HepG2 (cell line): ENCODE measurements at regions not wholly inside any gene's neighbourhood (a gene's known extent, or its start where the extent isn't known, plus 50 kb on each side); places are given as distances from the start of the nearest gene placed in this dataset.

Experiments used
- ATAC-seq: fragments of 200-7000 bp; cut with Tn5 transposase; 3 replicates; pipeline ENCODE4 v1.9.1; 2020; ENCODE audit warnings: mild to moderate bottlenecking, moderate library complexity
- BruUV-seq: library from RNA; stranded (reverse); fragments of 400-500 nt; replicated peaks from 2 replicates; lab custom pipeline; 2021; lab: Mats Ljungman, UMichigan
- CTCF ChIA-PET: fragments of 300-600 bp; formaldehyde crosslinking; extraction: SDS; loops from one replicate; lab custom pipeline; 2021; ENCODE audit warnings: low total read pairs, inconsistent platforms, low intra/inter-chr PET ratio; lab: Yijun Ruan, JAX
- POLR2A ChIA-PET: fragments of 350-600 bp; sonication (Branson Sonifier 250); formaldehyde crosslinking; loops from one replicate; lab custom pipeline; 2020; ENCODE audit warnings: antibody characterized with exemption, inconsistent platforms; lab: Yijun Ruan, JAX
- DNase-seq: peaks from one replicate; pipeline ENCODE4 v3.0.0-alpha.2; 2015; ENCODE audit warnings: low spot score
- FAIRE-seq: peaks from 3 replicates; lab custom pipeline; 2011; peaks lifted over from hg19 to GRCh38; lab: Jason Lieb, UNC
- H2AFZ ChIP-seq: one replicate; pipeline ENCODE4 v1.6.1; 2011; ENCODE audit warnings: low read length, inconsistent platforms
- H3K27ac ChIP-seq: fragments of 300-600 bp; 3 replicates; pipeline ENCODE4 v1.8.0; 2011; ENCODE audit warnings: mixed run types, mild to moderate bottlenecking, mixed read lengths, low read length, inconsistent platforms; ENCODE audit not compliant: insufficient read depth; ENCODE audit errors: extremely low read length
- H3K27me3 ChIP-seq, 2 experiments: fragments of 200-600 bp in 1 of 2; 2 replicates in 1 of 2; 3 replicates in 1 of 2; pipeline versions ENCODE4 v1.6.0 to v1.8.0; 2011; ENCODE audit warnings: low read length in 2 of 2, mild to moderate bottlenecking in 2 of 2, moderate library complexity in 2 of 2, inconsistent platforms in 1 of 2; ENCODE audit not compliant: insufficient read depth in 2 of 2, control insufficient read depth in 1 of 2
- H3K36me3 ChIP-seq, 2 experiments: fragments of 200-600 bp in 1 of 2; replicated peaks in 1 of 2; 2 replicates in 1 of 2; 3 replicates in 1 of 2; pipeline versions ENCODE4 v1.5.1 to v1.8.0; 2011; ENCODE audit warnings: low read length in 2 of 2, inconsistent platforms in 1 of 2; ENCODE audit not compliant: insufficient read depth in 2 of 2, control insufficient read depth in 1 of 2
- H3K4me1 ChIP-seq: 2 replicates; pipeline ENCODE4 v1.5.1; 2012; ENCODE audit warnings: low read length, inconsistent platforms; ENCODE audit not compliant: insufficient read depth
- H3K4me2 ChIP-seq: 2 replicates; pipeline ENCODE4 v1.6.0; 2011; ENCODE audit warnings: low read depth, low read length, inconsistent platforms
- H3K4me3 ChIP-seq, 3 experiments: fragments of 200-600 bp in 1 of 3; sonication (generic), shearing (Covaris generic) in 1 of 3; replicated peaks in 1 of 3; 2 replicates each; pipeline ENCODE4 v1.5.1; 2011 to 2016; ENCODE audit warnings: low read length in 3 of 3, inconsistent platforms in 2 of 3, low read depth in 2 of 3, mild to moderate bottlenecking in 2 of 3, control low read depth in 1 of 3, mixed read lengths in 1 of 3; ENCODE audit not compliant: insufficient read depth in 1 of 3
- H3K79me2 ChIP-seq: one replicate; pipeline ENCODE4 v1.6.1; 2011; ENCODE audit warnings: low read length, inconsistent platforms; ENCODE audit not compliant: insufficient read depth
- H3K9ac ChIP-seq: 2 replicates; pipeline ENCODE4 v1.6.0; 2011; ENCODE audit warnings: mild to moderate bottlenecking, low read depth, low read length, inconsistent platforms; ENCODE audit not compliant: insufficient read depth
- H3K9me3 ChIP-seq: 2 replicates; pipeline ENCODE4 v1.5.1; 2012; ENCODE audit warnings: mild to moderate bottlenecking, low read length
- H4K20me1 ChIP-seq: 2 replicates; pipeline ENCODE4 v1.6.0; 2011; ENCODE audit warnings: inconsistent platforms, mild to moderate bottlenecking, low read length, moderate library complexity; ENCODE audit not compliant: insufficient read depth
- CENPT ChIP-seq: sonication (generic); formaldehyde crosslinking; IDR thresholded peaks from 2 replicates; pipeline ENCODE4 v1.8.0; 2022; ENCODE audit warnings: low read depth, mild to moderate bottlenecking, moderate library complexity, missing genetic modification reagents
- ELF3 ChIP-seq: IDR thresholded peaks from 2 replicates; pipeline ENCODE4 v1.6.1; 2016; ENCODE audit warnings: missing genetic modification reagents, missing compliant biosample characterization
- FOXC1 ChIP-seq: sonication (generic); formaldehyde crosslinking; IDR thresholded peaks from 2 replicates; pipeline ENCODE4 v1.8.0; 2022; ENCODE audit warnings: mild to moderate bottlenecking, missing genetic modification reagents, borderline replicate concordance
- JDP2 ChIP-seq: sonication (generic); formaldehyde crosslinking; IDR thresholded peaks from 2 replicates; pipeline ENCODE4 v1.8.1; 2022; ENCODE audit warnings: missing genetic modification reagents, borderline replicate concordance
- KDM5B ChIP-seq: sonication (generic); formaldehyde crosslinking; IDR thresholded peaks from 2 replicates; pipeline ENCODE4 v1.4.0; 2020; ENCODE audit warnings: missing genetic modification reagents, mild to moderate bottlenecking, borderline replicate concordance
- NCOA1 ChIP-seq: sonication (generic); formaldehyde crosslinking; IDR thresholded peaks from 2 replicates; pipeline ENCODE4 v1.9.0; 2021; ENCODE audit warnings: missing genetic modification reagents
- POGK ChIP-seq: sonication (generic); formaldehyde crosslinking; conservative IDR thresholded peaks from 2 replicates; pipeline ENCODE4 v1.8.0; 2022; ENCODE audit warnings: mild to moderate bottlenecking, moderate library complexity, missing genetic modification reagents
- POLR2AphosphoS5 ChIP-seq: IDR thresholded peaks from 2 replicates; pipeline ENCODE4 v1.6.1; 2012; ENCODE audit warnings: low read depth, low read length
- RNF219 ChIP-seq: sonication (generic); formaldehyde crosslinking; IDR thresholded peaks from 2 replicates; pipeline ENCODE4 v1.5.0; 2020; ENCODE audit warnings: mild to moderate bottlenecking, missing genetic modification reagents
- ZEB1 ChIP-seq: IDR thresholded peaks from 2 replicates; pipeline ENCODE4 v1.6.1; 2012; ENCODE audit warnings: mild to moderate bottlenecking, low read depth, inconsistent platforms; ENCODE audit not compliant: insufficient replicate concordance
- ZNF225 ChIP-seq: sonication (generic); formaldehyde crosslinking; IDR thresholded peaks from 2 replicates; pipeline ENCODE4 v1.4.0; 2020; ENCODE audit warnings: mild to moderate bottlenecking, missing genetic modification reagents
- ZNF343 ChIP-seq: sonication (generic); formaldehyde crosslinking; IDR thresholded peaks from 2 replicates; pipeline ENCODE4 v1.4.0; 2020; ENCODE audit warnings: mild to moderate bottlenecking, missing genetic modification reagents
- ZNF672 ChIP-seq: sonication (generic); formaldehyde crosslinking; IDR thresholded peaks from 2 replicates; pipeline ENCODE4 v1.8.1; 2022; ENCODE audit warnings: missing genetic modification reagents
- ZNF687 ChIP-seq: sonication (generic); formaldehyde crosslinking; IDR thresholded peaks from 2 replicates; pipeline ENCODE4 v1.5.1; 2020; ENCODE audit warnings: mild to moderate bottlenecking, missing genetic modification reagents, moderate library complexity
- ZNF784 ChIP-seq: sonication (generic); formaldehyde crosslinking; IDR thresholded peaks from 2 replicates; pipeline ENCODE4 v1.5.1; 2020; ENCODE audit warnings: missing genetic modification reagents, mild to moderate bottlenecking, borderline replicate concordance
- ZNF788 ChIP-seq: sonication (generic); formaldehyde crosslinking; IDR thresholded peaks from 2 replicates; pipeline ENCODE4 v1.5.0; 2020; ENCODE audit warnings: mild to moderate bottlenecking, missing genetic modification reagents, borderline replicate concordance
- WGBS: methylation state at CpG from one replicate; pipeline ENCODE4 v1.1.6; 2017; ENCODE audit warnings: low lambda C conversion rate; 5-methylcytosine and 5-hydroxymethylcytosine counted together
- in situ Hi-C: cut with HindIII; loops from 2 replicates; pipeline ENCODE4 v1.10.0; 2017; ENCODE audit warnings: low pct_unique_long_range_greater_than_20kb; ENCODE audit not compliant: extremely low pct_ligation_motif_present
- intact Hi-C: fragments of 100-400 bp; cut with micrococcal nuclease; formaldehyde crosslinking; loops from one replicate; pipeline ENCODE4 v1.10.0; 2022; ENCODE audit not compliant: unreplicated experiment

- Histone ChIP-seq H3K9ac (no peak overlapping the region), H3K4me2 (no peak overlapping the region), H3K36me3 (no peaks in the 10 kb centered on the region), H3K9me3 (no peaks in the 10 kb centered on the region), H3K79me2 (no peaks in the 10 kb centered on the region), H4K20me1 (no peaks in the 10 kb centered on the region), H3K4me1 (no peaks in the 10 kb centered on the region), H3K27ac (no peak overlapping the region), H3K27me3 (no peaks in the 10 kb centered on the region), H2AFZ (no peak overlapping the region), H3K4me3 (no peak overlapping the region)
- in situ Hi-C loops (no loop called here), intact Hi-C loops (no loop called here)
- no TSS peak for BruUV-seq
- DNase-seq (no peak), ATAC-seq (no peak), FAIRE-seq (no peak)
- POLR2A ChIA-PET: no interaction called here
- CTCF ChIA-PET: no interaction called here
- WGBS: 0% methylated on average over 1 of the region's 1 CpG
- TF ChIP-seq POLR2AphosphoS5 (no peak), RNF219 (CRISPR knock-in tag) (no peak), NCOA1 (no peak), ZNF343 (no peak), ZNF784 (CRISPR knock-in tag) (no peak), ZNF672 (CRISPR knock-in tag) (no peak), JDP2 (CRISPR knock-in tag) (no peak), ZEB1 (no peak), ELF3 (no peak), CENPT (CRISPR knock-in tag) (no peak), POGK (CRISPR knock-in tag) (no peak), FOXC1 (CRISPR knock-in tag) (no peak), KDM5B (CRISPR knock-in tag) (no peak), ZNF225 (CRISPR knock-in tag) (no peak), ZNF687 (CRISPR knock-in tag) (no peak), ZNF788 (CRISPR knock-in tag) (no peak)
Measured at GRCh38 chr4:130110770-130111169, 1014.8 kb downstream of the C4orf33 start.
